ENCODE measurements at regions not wholly inside any gene's neighbourhood (a gene's known extent, or its start where the extent isn't known, plus 50 kb on each side); places are given as distances from the start of the nearest gene placed in this dataset.

- Mint-ChIP-seq H3K27me3 (ENCODE audit: low read depth) (peaks cover 3% of the 10 kb centered on the region), H3K9me3 (no peaks in the 10 kb centered on the region), H3K4me1 (no peaks in the 10 kb centered on the region), H3K4me3 (no peak overlapping the region), H3K27ac (no peak overlapping the region), H3K36me3 (ENCODE audit: low read depth) (no peaks in the 10 kb centered on the region)
- TF ChIP-seq CTCF (IDR thresholded peaks at IDR 0.05; ENCODE audit: unreplicated experiment in 3 of 3): no peak
Observed at GRCh38 chr16:6562986-6563385, 769.7 kb upstream of the RBFOX1 start.

- Mint-ChIP-seq H3K4me1 (no peaks in the 10 kb centered on the region), H3K4me3 (no peak overlapping the region), H3K27me3 (ENCODE audit: low read depth) (peaks cover 3% of the 10 kb centered on the region), H3K27ac (no peak overlapping the region), H3K9me3 (no peaks in the 10 kb centered on the region), H3K36me3 (ENCODE audit: low read depth) (no peaks in the 10 kb centered on the region)
- no peak for TF ChIP-seq CTCF (IDR thresholded peaks at IDR 0.05; ENCODE audit: unreplicated experiment in 3 of 3)
Observed at GRCh38 chr16:6560306-6561100, 772.1 kb upstream of the RBFOX1 start.

GRCh38 chr16:6558661-6559060 lies 774.0 kb upstream of the RBFOX1 start:
- H3K4me3 Mint-ChIP-seq: no peak overlapping the region
- H3K4me1 Mint-ChIP-seq: no peaks in the 10 kb centered on the region
- H3K36me3 Mint-ChIP-seq (ENCODE audit: low read depth): no peaks in the 10 kb centered on the region
- H3K27me3 Mint-ChIP-seq (ENCODE audit: low read depth): no peaks in the 10 kb centered on the region
- TF ChIP-seq CTCF (IDR thresholded peaks at IDR 0.05; ENCODE audit: unreplicated experiment in 3 of 3): no peak
- no peaks in the 10 kb centered on the region for H3K9me3 Mint-ChIP-seq
- no peak overlapping the region for H3K27ac Mint-ChIP-seq

- TF ChIP-seq CTCF (IDR thresholded peaks at IDR 0.05; ENCODE audit: unreplicated experiment in 3 of 3): no peak
- no peak overlapping the region for H3K4me3 Mint-ChIP-seq
- no peaks in the 10 kb centered on the region for H3K4me1 Mint-ChIP-seq
- no peaks in the 10 kb centered on the region for H3K9me3 Mint-ChIP-seq
- peaks cover 3% of the 10 kb centered on the region for H3K27me3 Mint-ChIP-seq (ENCODE audit: low read depth)
- H3K36me3 Mint-ChIP-seq (ENCODE audit: low read depth): no peaks in the 10 kb centered on the region
- H3K27ac Mint-ChIP-seq: no peak overlapping the region
Observed at GRCh38 chr16:6558126-6558525, 774.5 kb upstream of the RBFOX1 start.

- TF ChIP-seq CTCF (IDR thresholded peaks at IDR 0.05; ENCODE audit: unreplicated experiment in 3 of 3): no peak
- no peaks in the 10 kb centered on the region for H3K4me1 Mint-ChIP-seq
- no peak overlapping the region for H3K4me3 Mint-ChIP-seq
- no peaks in the 10 kb centered on the region for H3K9me3 Mint-ChIP-seq
- H3K27me3 Mint-ChIP-seq (ENCODE audit: low read depth): peaks cover 5% of the 10 kb centered on the region
- no peak overlapping the region for H3K27ac Mint-ChIP-seq
- H3K36me3 Mint-ChIP-seq (ENCODE audit: low read depth): no peaks in the 10 kb centered on the region
Observed at GRCh38 chr16:6557353-6558023, 775.2 kb upstream of the RBFOX1 start.

Measured in nephron (organoid).